ENCODE measurements at regions not wholly inside any gene's neighbourhood (a gene's known extent, or its start where the extent isn't known, plus 50 kb on each side); places are given as distances from the start of the nearest gene placed in this dataset.
A peak's percentile ranks its signal among the peaks of the same experiment; 100 is the strongest.

GRCh38 chr4:132910229-132910748, 238.8 kb upstream of the PCDH10 start:
- DNase-seq: no peak

GRCh38 chr4:132918096-132918495, 231.0 kb upstream of the PCDH10 start:
- no peak for DNase-seq

GRCh38 chr4:132923516-132923915, 225.6 kb upstream of the PCDH10 start:
- no peak for DNase-seq

- no peak for DNase-seq
These were observed 214.2 kb upstream of the PCDH10 start for GRCh38 chr4:132934911-132935310.

- no peak for DNase-seq
These were observed 193.9 kb upstream of the PCDH10 start for GRCh38 chr4:132955146-132955545.

GRCh38 chr4:132956962-132957361, 192.1 kb upstream of the PCDH10 start:
- DNase-seq: no peak

GRCh38 chr4:132958457-132959263, 190.4 kb upstream of the PCDH10 start:
- DNase-seq: no peak

GRCh38 chr4:132981611-132982010, 167.5 kb upstream of the PCDH10 start:
- no peak for DNase-seq

GRCh38 chr4:132982151-132982550, 166.9 kb upstream of the PCDH10 start:
- DNase-seq: no peak

- DNase-seq: no peak
These were observed 158.0 kb upstream of the PCDH10 start for GRCh38 chr4:132991111-132991510.

GRCh38 chr4:132992686-132993085, 156.4 kb upstream of the PCDH10 start:
- DNase-seq: no peak

GRCh38 chr4:132998585-132999230, 150.4 kb upstream of the PCDH10 start:
- no peak for DNase-seq

- peak; percentile 72 for DNase-seq
These were observed 149.1 kb upstream of the PCDH10 start for GRCh38 chr4:133000012-133000411.

GRCh38 chr4:133003169-133003568, 145.9 kb upstream of the PCDH10 start:
- DNase-seq: no peak

- DNase-seq: no peak
These were observed 134.5 kb upstream of the PCDH10 start for GRCh38 chr4:133014473-133015135.

- no peak for DNase-seq
These were observed 103.8 kb upstream of the PCDH10 start for GRCh38 chr4:133045288-133045687.

GRCh38 chr4:133046156-133046555, 102.9 kb upstream of the PCDH10 start:
- no peak for DNase-seq

GRCh38 chr4:133058701-133059100, 90.4 kb upstream of the PCDH10 start:
- no peak for DNase-seq

GRCh38 chr4:133059117-133059516, 90.0 kb upstream of the PCDH10 start:
- DNase-seq: no peak

GRCh38 chr4:133062851-133063250, 86.2 kb upstream of the PCDH10 start:
- no peak for DNase-seq

- no peak for DNase-seq
These were observed 81.0 kb upstream of the PCDH10 start for GRCh38 chr4:133068083-133068482.

GRCh38 chr4:133081246-133081645, 67.8 kb upstream of the PCDH10 start:
- DNase-seq: no peak

- no peak for DNase-seq
These were observed 64.7 kb upstream of the PCDH10 start for GRCh38 chr4:133084421-133084820.

GRCh38 chr4:133095591-133095990, 53.5 kb upstream of the PCDH10 start:
- DNase-seq: no peak
